Stimulated activated CD8-positive, alpha-beta memory T cell treated with anti-CD3 and anti-CD28 coated beads, Interleukin-4, amount 100 ng/mL, for 1 hour (primary cell): ENCODE measurements at regions not wholly inside any gene's neighbourhood (a gene's known extent, or its start where the extent isn't known, plus 50 kb on each side); places are given as distances from the start of the nearest gene placed in this dataset.

Source experiments
- DNase-seq, 2 donors: peaks; one replicate each; pipeline ENCODE4 v3.0.0-alpha.2; 2020; ENCODE audit warnings: low read depth in 2 of 2, low spot score in 1 of 2

DNA sequence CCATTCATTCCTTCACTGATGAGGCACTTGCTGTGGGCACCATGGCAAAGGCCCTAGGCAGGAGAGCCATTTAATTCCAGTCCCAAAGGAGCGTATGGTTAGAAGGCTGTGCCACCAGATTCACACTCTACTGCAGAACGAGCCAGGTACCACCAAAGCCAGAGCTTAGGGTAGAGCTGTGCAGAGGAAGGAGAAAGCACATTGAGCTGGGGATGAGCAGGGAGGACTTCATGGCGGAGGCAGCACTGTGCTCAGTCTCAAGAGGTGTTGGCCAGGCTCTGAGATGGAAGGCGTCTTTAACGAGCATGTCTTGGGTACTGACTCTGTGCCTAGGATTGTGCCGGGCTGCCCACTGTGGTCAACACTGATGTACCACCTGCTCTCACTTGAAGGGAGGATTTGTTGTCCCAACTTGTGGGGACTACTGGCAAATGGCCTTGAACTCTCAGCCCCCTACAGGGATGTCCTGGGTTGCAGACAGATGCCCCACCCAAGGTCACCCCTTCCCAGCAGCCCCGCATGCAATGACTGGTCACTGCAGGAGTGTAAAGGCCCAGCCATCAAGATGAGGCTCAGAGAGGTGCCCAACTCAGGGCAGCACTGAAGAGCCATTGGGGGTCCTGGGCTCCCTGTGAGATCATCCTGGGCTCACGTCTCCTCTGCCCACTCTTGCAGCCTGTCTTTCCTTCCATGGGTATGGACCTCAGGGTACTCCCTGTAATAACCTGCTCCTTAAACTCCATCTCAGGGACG is 251.4 kb downstream of the GLI2 start:
- no peak for DNase-seq

DNA sequence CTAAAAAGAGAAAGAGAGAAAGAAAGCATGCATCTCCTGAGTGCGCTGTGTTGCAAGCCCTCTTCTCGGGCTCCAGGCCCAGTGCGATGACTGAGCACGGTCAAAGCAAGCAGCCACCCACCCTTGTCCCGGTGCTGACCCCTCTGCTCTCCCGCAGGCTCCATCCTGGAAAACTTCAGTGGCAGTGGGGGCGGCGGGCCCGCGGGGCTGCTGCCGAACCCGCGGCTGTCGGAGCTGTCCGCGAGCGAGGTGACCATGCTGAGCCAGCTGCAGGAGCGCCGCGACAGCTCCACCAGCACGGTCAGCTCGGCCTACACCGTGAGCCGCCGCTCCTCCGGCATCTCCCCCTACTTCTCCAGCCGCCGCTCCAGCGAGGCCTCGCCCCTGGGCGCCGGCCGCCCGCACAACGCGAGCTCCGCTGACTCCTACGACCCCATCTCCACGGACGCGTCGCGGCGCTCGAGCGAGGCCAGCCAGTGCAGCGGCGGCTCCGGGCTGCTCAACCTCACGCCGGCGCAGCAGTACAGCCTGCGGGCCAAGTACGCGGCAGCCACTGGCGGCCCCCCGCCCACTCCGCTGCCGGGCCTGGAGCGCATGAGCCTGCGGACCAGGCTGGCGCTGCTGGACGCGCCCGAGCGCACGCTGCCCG is 252.5 kb downstream of the GLI2 start:
- DNase-seq = no peak

- no peak for DNase-seq
Observed at GRCh38 chr2:120988700-120989511, 253.2 kb downstream of the GLI2 start.

DNA sequence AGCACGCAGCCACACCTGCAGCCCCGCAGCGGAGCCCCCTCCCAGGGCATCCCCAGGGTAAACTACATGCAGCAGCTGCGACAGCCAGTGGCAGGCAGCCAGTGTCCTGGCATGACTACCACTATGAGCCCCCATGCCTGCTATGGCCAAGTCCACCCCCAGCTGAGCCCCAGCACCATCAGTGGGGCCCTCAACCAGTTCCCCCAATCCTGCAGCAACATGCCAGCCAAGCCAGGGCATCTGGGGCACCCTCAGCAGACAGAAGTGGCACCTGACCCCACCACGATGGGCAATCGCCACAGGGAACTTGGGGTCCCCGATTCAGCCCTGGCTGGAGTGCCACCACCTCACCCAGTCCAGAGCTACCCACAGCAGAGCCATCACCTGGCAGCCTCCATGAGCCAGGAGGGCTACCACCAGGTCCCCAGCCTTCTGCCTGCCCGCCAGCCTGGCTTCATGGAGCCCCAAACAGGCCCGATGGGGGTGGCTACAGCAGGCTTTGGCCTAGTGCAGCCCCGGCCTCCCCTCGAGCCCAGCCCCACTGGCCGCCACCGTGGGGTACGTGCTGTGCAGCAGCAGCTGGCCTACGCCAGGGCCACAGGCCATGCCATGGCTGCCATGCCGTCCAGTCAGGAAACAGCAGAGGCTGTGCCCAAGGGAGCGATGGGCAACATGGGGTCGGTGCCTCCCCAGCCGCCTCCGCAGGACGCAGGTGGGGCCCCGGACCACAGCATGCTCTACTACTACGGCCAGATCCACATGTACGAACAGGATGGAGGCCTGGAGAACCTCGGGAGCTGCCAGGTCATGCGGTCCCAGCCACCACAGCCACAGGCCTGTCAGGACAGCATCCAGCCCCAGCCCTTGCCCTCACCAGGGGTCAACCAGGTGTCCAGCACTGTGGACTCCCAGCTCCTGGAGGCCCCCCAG is 254.1 kb downstream of the GLI2 start:
- DNase-seq = no peak

GRCh38 chr2:120990451-120990871 is 254.8 kb downstream of the GLI2 start:
- DNase-seq = no peak

- no peak for DNase-seq
Observed at GRCh38 chr2:120991441-120991840, 255.8 kb downstream of the GLI2 start.

GRCh38 chr2:120992791-120993555 is 257.3 kb downstream of the GLI2 start:
- DNase-seq = no peak

DNA sequence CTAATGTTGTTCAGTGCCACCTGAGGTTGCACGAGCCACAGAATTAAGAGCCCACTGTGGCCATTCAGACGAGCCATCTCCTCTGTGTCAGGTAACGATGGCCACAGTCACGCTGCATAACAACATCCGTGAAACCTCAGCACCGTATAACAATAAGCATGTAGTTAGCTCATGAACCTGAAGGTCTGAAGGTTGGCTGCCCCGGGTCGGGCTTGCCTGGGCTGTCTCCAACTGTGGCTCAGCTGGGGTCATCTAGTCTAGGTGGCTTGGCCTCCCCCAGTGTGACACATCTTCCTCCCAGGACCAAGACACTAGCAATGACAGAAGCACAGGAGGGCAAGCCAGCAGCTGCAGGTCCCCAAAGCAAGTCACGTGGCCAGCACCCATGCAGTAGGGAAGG is 258.0 kb downstream of the GLI2 start:
- DNase-seq = no peak

DNA sequence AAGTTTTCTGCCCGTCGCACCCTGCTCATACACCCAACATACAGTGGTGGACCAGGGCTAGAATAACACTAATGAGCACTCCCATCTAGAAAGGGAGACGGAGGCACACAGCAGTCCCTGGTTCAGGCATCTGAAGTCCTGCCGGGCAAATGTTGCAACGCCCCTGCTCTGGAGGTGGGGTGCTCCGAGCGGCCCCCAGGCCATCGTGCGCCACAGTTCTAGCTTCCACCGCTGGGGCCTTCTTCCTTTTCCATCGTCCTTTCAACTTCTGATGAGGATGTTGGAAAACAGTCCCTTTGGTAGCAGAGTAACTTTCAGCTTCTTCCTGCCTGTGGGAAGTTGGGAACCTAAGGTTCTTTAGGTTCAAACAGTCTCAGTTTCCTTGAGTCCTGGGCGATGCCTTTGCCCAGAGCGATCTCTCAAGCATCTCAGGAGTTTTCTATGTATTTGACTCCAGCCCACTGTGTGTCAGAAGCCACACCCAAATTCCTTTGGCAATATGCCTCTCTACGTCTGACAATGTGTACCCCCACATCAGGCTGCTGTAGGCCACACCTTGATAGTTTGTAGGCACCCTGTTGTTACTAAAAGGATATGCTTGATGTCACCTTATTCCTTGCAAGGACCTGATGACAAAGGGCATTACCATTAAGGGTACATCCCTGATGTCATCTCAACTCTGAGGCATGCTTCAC is 258.8 kb downstream of the GLI2 start:
- no peak for DNase-seq

- no peak for DNase-seq
Observed at GRCh38 chr2:120995152-120995551, 259.5 kb downstream of the GLI2 start.

GRCh38 chr2:120995656-120996190 is 260.1 kb downstream of the GLI2 start:
- DNase-seq = no peak

- no peak for DNase-seq
Observed at GRCh38 chr2:120999377-121000097, 263.9 kb downstream of the GLI2 start.

DNA sequence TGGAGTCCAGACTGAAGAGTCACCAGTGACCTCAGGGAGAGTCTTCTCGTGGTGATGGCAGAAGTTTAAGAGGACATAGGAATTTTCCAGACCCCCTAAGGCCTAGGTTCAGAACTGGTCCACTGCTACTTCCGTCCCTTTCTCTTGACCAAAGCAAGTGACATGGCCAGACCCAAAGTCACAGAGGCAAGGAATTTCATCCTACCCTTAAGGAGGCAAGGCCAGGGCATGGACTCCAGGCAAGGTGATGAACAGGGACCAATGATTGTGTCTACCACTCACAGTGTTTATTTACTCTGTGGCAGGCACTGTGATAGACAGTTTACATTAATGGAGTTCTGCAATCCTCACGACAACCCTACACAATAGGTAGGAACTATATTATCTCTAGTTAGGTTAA is 265.1 kb downstream of the GLI2 start:
- no peak for DNase-seq

DNA sequence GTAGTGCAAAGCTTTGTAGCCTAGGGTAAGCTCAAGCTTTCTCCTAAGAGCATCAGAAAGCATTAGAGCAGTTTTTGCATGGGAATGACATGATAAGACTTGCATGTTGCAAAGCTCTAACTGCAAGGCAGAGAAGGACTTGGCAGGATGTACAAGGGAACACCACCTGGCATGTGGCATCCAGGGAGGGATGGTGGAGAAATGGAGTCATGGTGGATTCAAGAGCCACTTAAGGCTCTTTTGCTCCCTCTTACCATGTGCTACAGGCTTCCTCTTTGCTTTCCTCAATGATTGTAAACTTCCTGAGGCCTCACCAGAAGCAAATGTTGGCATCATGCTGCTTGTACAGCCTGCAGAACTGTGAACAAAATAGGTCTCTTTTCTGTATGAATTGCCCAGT is 266.0 kb downstream of the GLI2 start:
- DNase-seq = no peak

DNA sequence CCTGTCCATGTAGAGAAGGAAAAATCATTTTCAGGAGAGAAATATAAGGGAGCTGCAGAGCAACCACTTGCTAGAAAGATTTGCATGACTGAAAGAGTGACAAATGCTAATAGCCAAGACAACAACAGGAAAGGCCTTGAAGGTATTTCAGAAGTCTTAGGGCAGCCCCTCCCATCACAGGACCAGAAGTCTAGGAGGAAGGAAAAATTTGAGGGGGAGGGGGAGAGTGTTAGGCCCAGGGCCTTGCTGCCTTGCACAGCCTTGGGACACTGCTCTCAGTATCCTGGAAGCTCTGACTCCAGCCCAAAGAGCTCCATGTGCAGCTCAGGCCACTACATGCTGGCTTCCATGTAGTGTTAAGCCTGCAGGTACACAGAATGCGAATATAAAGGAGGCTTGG is 266.9 kb downstream of the GLI2 start:
- no peak for DNase-seq

GRCh38 chr2:121003391-121003790 is 267.7 kb downstream of the GLI2 start:
- DNase-seq = no peak

GRCh38 chr2:121004359-121004758 is 268.7 kb downstream of the GLI2 start:
- no peak for DNase-seq

DNA sequence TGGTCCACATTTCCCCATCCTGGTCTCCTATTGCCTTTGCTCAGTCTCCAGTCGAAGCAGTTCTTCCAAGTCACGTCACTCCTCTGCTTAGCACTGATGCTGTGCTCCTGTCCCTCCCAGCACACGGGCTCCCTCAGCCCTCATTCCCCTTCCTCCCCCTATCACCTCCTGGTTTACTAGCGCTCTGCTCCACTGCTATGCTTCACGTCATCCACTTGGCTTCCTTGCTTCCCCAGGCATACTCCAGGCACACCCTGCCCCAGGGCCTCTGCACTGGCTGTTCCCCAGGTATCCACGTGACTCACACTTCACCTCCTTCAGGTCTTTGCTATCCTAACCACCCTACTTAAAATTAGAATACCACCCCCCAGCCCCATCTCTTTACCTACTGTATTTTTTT is 269.3 kb downstream of the GLI2 start:
- DNase-seq = no peak

- DNase-seq = no peak
Observed at GRCh38 chr2:121005453-121005852, 269.8 kb downstream of the GLI2 start.
